ENCODE measurements at regions not wholly inside any gene's neighbourhood (a gene's known extent, or its start where the extent isn't known, plus 50 kb on each side); places are given as distances from the start of the nearest gene placed in this dataset.

DNA sequence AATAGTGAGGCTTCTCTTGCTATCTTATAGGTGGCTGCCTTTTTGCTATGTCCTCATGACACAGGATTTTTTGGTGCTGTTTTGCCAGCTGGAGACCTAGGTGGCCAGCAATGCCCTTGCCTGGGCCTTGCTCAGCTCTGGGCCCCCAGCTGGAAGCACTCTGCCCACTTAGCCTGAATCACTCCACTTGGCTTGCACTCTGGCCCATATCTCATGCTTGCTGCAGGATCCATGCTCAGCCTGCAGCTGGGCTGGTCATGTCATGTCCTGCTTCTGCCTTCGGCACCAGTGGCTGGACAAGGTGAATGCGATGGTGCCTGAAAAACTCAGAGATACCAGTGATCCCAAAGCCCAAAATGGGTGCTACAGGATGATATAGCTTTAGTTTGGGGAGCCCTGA is 818.6 kb upstream of the FAT3 start:
- no peaks in the 10 kb centered on the region for H3K27me3 ChIP-seq (replicated peaks in 1 of 4; ENCODE audit: control extremely low read depth in 1 of 4, control insufficient read depth in 3 of 4, insufficient read depth in 4 of 4, low read length in 3 of 4)
- DNase-seq (no peak), ATAC-seq (ENCODE audit: low read depth) (no peak)
- H3K4me1 Mint-ChIP-seq: no peaks in the 10 kb centered on the region
- H3K9me3 ChIP-seq (ENCODE audit: control extremely low read depth in 1 of 3, control insufficient read depth in 2 of 3, insufficient read depth in 1 of 3, low read length in 2 of 3): peaks cover 0 to 7% (median 0%) of the 10 kb centered on the region in 3 donors
- WGBS (ENCODE audit: insufficient coverage): 86% methylated on average over 2 of the region's 2 CpGs
- H3K27ac ChIP-seq (ENCODE audit: low read length in 2 of 2): no peak overlapping the region
- no peak for TF ChIP-seq EZH2 (IDR thresholded peaks at IDR 0.05; ENCODE audit: borderline replicate concordance, insufficient read depth, low read depth, low read length, poor library complexity, severe bottlenecking)
- TF ChIP-seq, protein P1, sequence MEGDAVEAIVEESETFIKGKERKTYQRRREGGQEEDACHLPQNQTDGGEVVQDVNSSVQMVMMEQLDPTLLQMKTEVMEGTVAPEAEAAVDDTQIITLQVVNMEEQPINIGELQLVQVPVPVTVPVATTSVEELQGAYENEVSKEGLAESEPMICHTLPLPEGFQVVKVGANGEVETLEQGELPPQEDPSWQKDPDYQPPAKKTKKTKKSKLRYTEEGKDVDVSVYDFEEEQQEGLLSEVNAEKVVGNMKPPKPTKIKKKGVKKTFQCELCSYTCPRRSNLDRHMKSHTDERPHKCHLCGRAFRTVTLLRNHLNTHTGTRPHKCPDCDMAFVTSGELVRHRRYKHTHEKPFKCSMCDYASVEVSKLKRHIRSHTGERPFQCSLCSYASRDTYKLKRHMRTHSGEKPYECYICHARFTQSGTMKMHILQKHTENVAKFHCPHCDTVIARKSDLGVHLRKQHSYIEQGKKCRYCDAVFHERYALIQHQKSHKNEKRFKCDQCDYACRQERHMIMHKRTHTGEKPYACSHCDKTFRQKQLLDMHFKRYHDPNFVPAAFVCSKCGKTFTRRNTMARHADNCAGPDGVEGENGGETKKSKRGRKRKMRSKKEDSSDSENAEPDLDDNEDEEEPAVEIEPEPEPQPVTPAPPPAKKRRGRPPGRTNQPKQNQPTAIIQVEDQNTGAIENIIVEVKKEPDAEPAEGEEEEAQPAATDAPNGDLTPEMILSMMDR (IDR thresholded peaks at IDR 0.05): no peak
- CTCF ChIA-PET: no interaction called here
- H3K4me1 ChIP-seq (ENCODE audit: control insufficient read depth in 2 of 2, insufficient read depth in 2 of 2, low read length in 2 of 2): no peaks in the 10 kb centered on the region
- no peak overlapping the region for H2AFZ ChIP-seq (ENCODE audit: insufficient read depth, low read depth, low read length, poor library complexity, severe bottlenecking)
- no peaks in the 10 kb centered on the region for H4K20me1 ChIP-seq (ENCODE audit: control insufficient read depth, insufficient read depth, low read length, poor library complexity, severe bottlenecking)
- H3K36me3 ChIP-seq (replicated peaks in 1 of 2; ENCODE audit: control extremely low read depth in 1 of 2, control insufficient read depth in 1 of 2, extremely low read depth in 1 of 2, insufficient read depth in 2 of 2, low read length in 1 of 2): no peaks in the 10 kb centered on the region
- no peak overlapping the region for H3K9ac ChIP-seq (ENCODE audit: low read length)
- H3K27ac Mint-ChIP-seq: no peak overlapping the region
- H3K27me3 Mint-ChIP-seq: no peaks in the 10 kb centered on the region
- H3K4me2 ChIP-seq (replicated peaks; ENCODE audit: low read depth, low read length, poor library complexity, severe bottlenecking): no peak overlapping the region
- POLR2A ChIA-PET: no interaction called here
- peaks cover 3% of the 10 kb centered on the region for H3K9me3 Mint-ChIP-seq (ENCODE audit: insufficient read depth)
- H3K4me3 ChIP-seq (ENCODE audit: control extremely low read depth in 1 of 5, extremely low read depth in 1 of 5, insufficient read depth in 1 of 5, low read depth in 2 of 5, low read length in 4 of 5): no peak overlapping the region
- H3K79me2 ChIP-seq (ENCODE audit: control insufficient read depth, insufficient read depth, low read length): no peaks in the 10 kb centered on the region
- no peak overlapping the region for H3K4me3 Mint-ChIP-seq
- intact Hi-C loops (cut with micrococcal nuclease): no loop called here

DNA sequence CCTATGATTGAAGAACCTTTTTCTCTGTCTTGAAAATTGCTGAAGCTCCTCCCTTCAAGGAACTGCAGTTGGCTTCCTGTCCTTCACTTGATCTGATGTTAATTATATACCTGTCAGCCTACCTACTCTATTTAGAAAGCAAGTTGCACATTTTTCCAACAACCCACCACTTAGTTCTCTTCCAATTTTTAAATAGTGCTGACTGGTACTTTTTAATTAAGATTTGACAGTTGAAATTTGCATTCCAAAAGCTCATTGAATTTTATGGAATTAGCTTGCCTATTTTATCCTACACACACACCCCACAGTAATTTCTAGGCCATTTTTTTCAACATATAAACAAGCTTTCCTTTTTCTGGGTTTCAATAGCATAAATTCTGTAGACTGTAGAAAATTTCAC is 820.3 kb upstream of the FAT3 start:
- no peaks in the 10 kb centered on the region for H3K36me3 ChIP-seq (replicated peaks in 1 of 2; ENCODE audit: control extremely low read depth in 1 of 2, control insufficient read depth in 1 of 2, extremely low read depth in 1 of 2, insufficient read depth in 2 of 2, low read length in 1 of 2)
- H3K9me3 Mint-ChIP-seq (ENCODE audit: insufficient read depth): peaks cover 2% of the 10 kb centered on the region
- H3K9ac ChIP-seq (ENCODE audit: low read length): no peak overlapping the region
- H3K4me1 Mint-ChIP-seq: no peaks in the 10 kb centered on the region
- H3K79me2 ChIP-seq (ENCODE audit: control insufficient read depth, insufficient read depth, low read length): no peaks in the 10 kb centered on the region
- TF ChIP-seq, protein P1 (IDR thresholded peaks at IDR 0.05): no peak
- no peak for TF ChIP-seq EZH2 (IDR thresholded peaks at IDR 0.05; ENCODE audit: borderline replicate concordance, insufficient read depth, low read depth, low read length, poor library complexity, severe bottlenecking)
- CTCF ChIA-PET: no interaction called here
- no peak overlapping the region for H3K4me3 Mint-ChIP-seq
- H3K4me1 ChIP-seq (ENCODE audit: control insufficient read depth in 2 of 2, insufficient read depth in 2 of 2, low read length in 2 of 2): no peaks in the 10 kb centered on the region
- POLR2A ChIA-PET: no interaction called here
- no peak overlapping the region for H3K27ac Mint-ChIP-seq
- H4K20me1 ChIP-seq (ENCODE audit: control insufficient read depth, insufficient read depth, low read length, poor library complexity, severe bottlenecking): no peaks in the 10 kb centered on the region
- ATAC-seq (ENCODE audit: low read depth) (no peak), DNase-seq (no peak)
- H3K9me3 ChIP-seq (ENCODE audit: control extremely low read depth in 1 of 3, control insufficient read depth in 2 of 3, insufficient read depth in 1 of 3, low read length in 2 of 3): peaks cover 0 to 7% (median 0%) of the 10 kb centered on the region in 3 donors
- H3K4me3 ChIP-seq (ENCODE audit: control extremely low read depth in 1 of 5, extremely low read depth in 1 of 5, insufficient read depth in 1 of 5, low read depth in 2 of 5, low read length in 4 of 5): no peak overlapping the region
- H3K27ac ChIP-seq (ENCODE audit: low read length in 2 of 2): no peak overlapping the region
- H2AFZ ChIP-seq (ENCODE audit: insufficient read depth, low read depth, low read length, poor library complexity, severe bottlenecking): no peak overlapping the region
- intact Hi-C loops (cut with micrococcal nuclease): no loop called here
- no peaks in the 10 kb centered on the region for H3K27me3 Mint-ChIP-seq
- H3K4me2 ChIP-seq (replicated peaks; ENCODE audit: low read depth, low read length, poor library complexity, severe bottlenecking): no peak overlapping the region
- no peaks in the 10 kb centered on the region for H3K27me3 ChIP-seq (replicated peaks in 1 of 4; ENCODE audit: control extremely low read depth in 1 of 4, control insufficient read depth in 3 of 4, insufficient read depth in 4 of 4, low read length in 3 of 4)
